SK-N-SH (cell line): ENCODE measurements at regions not wholly inside any gene's neighbourhood (a gene's known extent, or its start where the extent isn't known, plus 50 kb on each side); places are given as distances from the start of the nearest gene placed in this dataset.

ENCODE experiments used
- CTCF ChIA-PET: fragments of 300-600, 350-600 bp; formaldehyde crosslinking; extraction: SDS; loops from one replicate; lab custom pipeline; 2021; lab: Yijun Ruan, JAX
- POLR2A ChIA-PET: fragments of 350-600 bp; sonication (Branson Sonifier 250); formaldehyde crosslinking; extraction: SDS; loops from one replicate; lab custom pipeline; 2020; ENCODE audit warnings: antibody characterized with exemption, inconsistent platforms; lab: Yijun Ruan, JAX
- DNase-seq: peaks from one replicate; pipeline ENCODE4 v3.0.0; 2012
- H2AFZ ChIP-seq: fragments of 200-600 bp; sonication (generic); 2 replicates; pipeline ENCODE4 v1.8.1; 2016; ENCODE audit warnings: antibody characterized with exemption, mild to moderate bottlenecking, low read depth
- H3F3A ChIP-seq: fragments of 200-600 bp; sonication (generic); replicated peaks from 2 replicates; pipeline ENCODE3; 2016; ENCODE audit warnings: antibody characterized with exemption, mild to moderate bottlenecking; ENCODE audit not compliant: insufficient read depth
- H3K27ac ChIP-seq, 2 experiments: fragments of 200-500 bp in 1 of 2; fragments of 200-600 bp in 1 of 2; sonication (Bioruptor generic) in 1 of 2; sonication (generic), shearing (Covaris generic) in 1 of 2; 2 replicates each; pipeline versions ENCODE4 v1.5.1 to v1.6.1; 2014 to 2016; ENCODE audit warnings: low read depth in 2 of 2, inconsistent platforms in 1 of 2, low read length in 1 of 2, mild to moderate bottlenecking in 1 of 2, mixed read lengths in 1 of 2
- H3K27me3 ChIP-seq: fragments of 200-600 bp; sonication (generic), shearing (Covaris generic); 2 replicates; pipeline ENCODE4 v1.6.1; 2016; ENCODE audit warnings: mixed run types; ENCODE audit not compliant: insufficient read depth
- H3K36me3 ChIP-seq, 2 experiments: fragments of 200-500 bp in 1 of 2; fragments of 200-600 bp in 1 of 2; sonication (Bioruptor generic) in 1 of 2; sonication (generic) in 1 of 2; replicated peaks in 1 of 2; 2 replicates each; pipeline versions ENCODE3 to v1.5.1; 2014 to 2016; ENCODE audit warnings: low read length in 1 of 2, mild to moderate bottlenecking in 1 of 2; ENCODE audit not compliant: insufficient read depth in 2 of 2, control insufficient read depth in 1 of 2
- H3K4me1 ChIP-seq, 2 experiments: fragments of 200-500 bp in 1 of 2; fragments of 200-600 bp in 1 of 2; sonication (Bioruptor generic) in 1 of 2; sonication (generic), shearing (Covaris generic) in 1 of 2; 2 replicates each; pipeline versions ENCODE4 v1.5.1 to v1.6.1; 2014 to 2016; ENCODE audit warnings: low read depth in 1 of 2, low read length in 1 of 2, mixed run types in 1 of 2; ENCODE audit not compliant: insufficient read depth in 2 of 2, control insufficient read depth in 1 of 2
- H3K4me2 ChIP-seq: fragments of 200-600 bp; sonication (generic), shearing (Covaris generic); 2 replicates; pipeline ENCODE4 v1.6.1; 2017; ENCODE audit warnings: mixed run types
- H3K4me3 ChIP-seq, 2 experiments: fragments of 200-500 bp in 1 of 2; fragments of 200-600 bp in 1 of 2; sonication (Bioruptor generic) in 1 of 2; sonication (generic), shearing (Covaris generic) in 1 of 2; 2 replicates each; pipeline versions ENCODE4 v1.5.1 to v1.8.1; 2014 to 2016; ENCODE audit warnings: low read depth in 2 of 2, inconsistent platforms in 1 of 2, low read length in 1 of 2, mild to moderate bottlenecking in 1 of 2, mixed read lengths in 1 of 2, moderate library complexity in 1 of 2
- H3K79me2 ChIP-seq: fragments of 200-600 bp; sonication (generic); 2 replicates; pipeline ENCODE4 v1.8.1; 2017; ENCODE audit warnings: mild to moderate bottlenecking; ENCODE audit not compliant: insufficient read depth
- H3K9ac ChIP-seq: fragments of 200-600 bp; sonication (generic); 2 replicates; pipeline ENCODE4 v1.6.1; 2017; ENCODE audit warnings: mixed run types
- H3K9me2 ChIP-seq: fragments of 200-600 bp; sonication (generic); 2 replicates; pipeline ENCODE4 v1.6.1; 2017; ENCODE audit warnings: mixed run types
- H3K9me3 ChIP-seq: fragments of 200-600 bp; sonication (generic); 2 replicates; pipeline ENCODE4 v1.6.1; 2017; ENCODE audit warnings: mixed run types, mild to moderate bottlenecking, moderate library complexity
- H4K20me1 ChIP-seq: fragments of 200-600 bp; sonication (generic); 2 replicates; pipeline ENCODE4 v1.6.1; 2017; ENCODE audit warnings: mild to moderate bottlenecking, mixed run types; ENCODE audit not compliant: insufficient read depth
- CHD2 ChIP-seq: fragments of 150-350 bp; IDR thresholded peaks from 2 replicates; pipeline ENCODE4 v1.6.1; 2018; ENCODE audit warnings: low read length; ENCODE audit not compliant: partially characterized antibody
- EP300 ChIP-seq, 2 experiments: IDR thresholded peaks; 2 replicates each; pipeline versions ENCODE4 v1.4.0 to v1.6.1; 2012; ENCODE audit warnings: borderline replicate concordance in 1 of 2, low read depth in 1 of 2, low read length in 1 of 2
- EZH2phosphoT487 ChIP-seq: fragments of 200-600 bp; sonication (generic); IDR thresholded peaks from 2 replicates; pipeline ENCODE4 v1.6.1; 2017; ENCODE audit warnings: low read depth, mixed run types, mild to moderate bottlenecking, antibody characterized with exemption, moderate library complexity, borderline replicate concordance
- FOSL2 ChIP-seq: IDR thresholded peaks from 2 replicates; pipeline ENCODE4 v1.4.0; 2012; ENCODE audit warnings: low read depth, mild to moderate bottlenecking, moderate library complexity, borderline replicate concordance
- FOXJ3 ChIP-seq: sonication (generic); formaldehyde crosslinking; IDR thresholded peaks from 2 replicates; pipeline ENCODE4 v1.5.1; 2020; ENCODE audit warnings: mild to moderate bottlenecking, missing genetic modification reagents
- GABPA ChIP-seq: IDR thresholded peaks from 2 replicates; pipeline ENCODE4 v1.4.0; 2012; ENCODE audit warnings: low read depth, mild to moderate bottlenecking
- GATA2 ChIP-seq: sonication (generic); formaldehyde crosslinking; IDR thresholded peaks from 2 replicates; pipeline ENCODE4 v1.5.0; 2020; ENCODE audit warnings: mild to moderate bottlenecking, missing genetic modification reagents
- MXI1 ChIP-seq: IDR thresholded peaks from 2 replicates; pipeline ENCODE4 v1.6.1; 2012; ENCODE audit warnings: mild to moderate bottlenecking, low read depth, low read length, improper control_type of control experiment
- POLR2AphosphoS5 ChIP-seq: IDR thresholded peaks from 2 replicates; pipeline ENCODE4 v1.6.1; 2012; ENCODE audit warnings: low read depth, low read length
- RFX5 ChIP-seq: IDR thresholded peaks from 2 replicates; pipeline ENCODE4 v1.6.1; 2012; ENCODE audit warnings: mild to moderate bottlenecking, improper control_type of control experiment, low read length
- RXRA ChIP-seq: IDR thresholded peaks from 2 replicates; pipeline ENCODE4 v1.4.0; 2012; ENCODE audit warnings: low read depth, mild to moderate bottlenecking, borderline replicate concordance
- SIN3A ChIP-seq: IDR thresholded peaks from 2 replicates; pipeline ENCODE4 v1.6.1; 2012; ENCODE audit warnings: low read depth, mild to moderate bottlenecking, low read length, moderate library complexity, borderline replicate concordance
- SMC3 ChIP-seq: IDR thresholded peaks from 2 replicates; pipeline ENCODE4 v1.6.1; 2012; ENCODE audit warnings: low read depth, low read length, improper control_type of control experiment
- TAF1 ChIP-seq: IDR thresholded peaks from 2 replicates; pipeline ENCODE4 v1.6.1; 2012; ENCODE audit warnings: low read depth, mild to moderate bottlenecking, low read length, moderate library complexity, borderline replicate concordance
- TCF12 ChIP-seq: IDR thresholded peaks from 2 replicates; pipeline ENCODE4 v1.4.0; 2012
- YY1 ChIP-seq: IDR thresholded peaks from 2 replicates; pipeline ENCODE4 v1.4.0; 2012; ENCODE audit warnings: low read depth, mild to moderate bottlenecking
- whole genome bisulfite sequencing: methylation state at CpG from one replicate; pipeline ENCODE4 v1.1.6; 2017; ENCODE audit warnings: low lambda C conversion rate; 5-methylcytosine and 5-hydroxymethylcytosine counted together
- TF ChIP-seq, protein P1 (sequence below): fragments of 200-600 bp; sonication (generic); IDR thresholded peaks from 2 replicates; pipeline ENCODE4 v1.6.1; 2017; ENCODE audit warnings: antibody characterized with exemption, mild to moderate bottlenecking, moderate library complexity
- TF ChIP-seq, protein P2 (sequence below): IDR thresholded peaks from 2 replicates; pipeline ENCODE4; 2012
- TF ChIP-seq, protein P3 (sequence below): IDR thresholded peaks from 2 replicates; pipeline ENCODE4 v1.4.0; 2012; ENCODE audit warnings: low read depth, borderline replicate concordance

DNA sequence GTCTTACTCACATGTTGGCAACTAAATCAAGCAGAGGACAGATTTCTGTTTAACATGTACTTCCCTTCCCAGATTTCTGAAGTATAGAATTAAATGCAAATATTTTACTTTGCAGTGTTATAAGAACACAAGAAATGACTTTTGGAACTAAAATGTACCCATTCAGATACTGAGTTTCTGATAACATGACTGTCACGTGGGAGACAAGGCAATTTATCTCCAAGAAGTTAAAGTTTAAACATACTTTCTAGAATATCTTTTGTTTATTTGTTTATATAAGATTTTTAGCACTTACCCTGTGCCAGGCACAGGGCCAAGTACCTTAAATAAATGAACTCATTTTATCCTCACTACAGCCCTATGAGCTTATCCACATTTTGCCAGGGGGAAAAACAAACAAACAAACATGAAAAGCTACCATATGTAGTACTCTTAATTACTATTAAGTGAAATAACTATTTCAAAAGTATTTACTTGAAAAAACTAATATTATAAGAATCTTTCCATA lies 807.1 kb upstream of the KCND2 start:
- Histone ChIP-seq H3K9me3 (no peaks in the 10 kb centered on the region), H3K27me3 (no peaks in the 10 kb centered on the region; the same call in 1 of the 2 replicates), H3K4me1 (no peaks in the 10 kb centered on the region), H3K27ac (no peak overlapping the region), H3K79me2 (no peaks in the 10 kb centered on the region), H3K9ac (no peak overlapping the region), H3K4me2 (no peak overlapping the region), H4K20me1 (no peaks in the 10 kb centered on the region), H3F3A (no peaks in the 10 kb centered on the region), H3K9me2 (no peaks in the 10 kb centered on the region), H2AFZ (no peak overlapping the region), H3K36me3 (no peaks in the 10 kb centered on the region), H3K4me3 (no peak overlapping the region)
- TF ChIP-seq, protein P1, sequence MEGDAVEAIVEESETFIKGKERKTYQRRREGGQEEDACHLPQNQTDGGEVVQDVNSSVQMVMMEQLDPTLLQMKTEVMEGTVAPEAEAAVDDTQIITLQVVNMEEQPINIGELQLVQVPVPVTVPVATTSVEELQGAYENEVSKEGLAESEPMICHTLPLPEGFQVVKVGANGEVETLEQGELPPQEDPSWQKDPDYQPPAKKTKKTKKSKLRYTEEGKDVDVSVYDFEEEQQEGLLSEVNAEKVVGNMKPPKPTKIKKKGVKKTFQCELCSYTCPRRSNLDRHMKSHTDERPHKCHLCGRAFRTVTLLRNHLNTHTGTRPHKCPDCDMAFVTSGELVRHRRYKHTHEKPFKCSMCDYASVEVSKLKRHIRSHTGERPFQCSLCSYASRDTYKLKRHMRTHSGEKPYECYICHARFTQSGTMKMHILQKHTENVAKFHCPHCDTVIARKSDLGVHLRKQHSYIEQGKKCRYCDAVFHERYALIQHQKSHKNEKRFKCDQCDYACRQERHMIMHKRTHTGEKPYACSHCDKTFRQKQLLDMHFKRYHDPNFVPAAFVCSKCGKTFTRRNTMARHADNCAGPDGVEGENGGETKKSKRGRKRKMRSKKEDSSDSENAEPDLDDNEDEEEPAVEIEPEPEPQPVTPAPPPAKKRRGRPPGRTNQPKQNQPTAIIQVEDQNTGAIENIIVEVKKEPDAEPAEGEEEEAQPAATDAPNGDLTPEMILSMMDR: no peak
- no peak for TF ChIP-seq GATA2
- TF ChIP-seq GABPA: no peak
- no peak for TF ChIP-seq RXRA
- no peak for TF ChIP-seq EZH2phosphoT487
- no peak for TF ChIP-seq POLR2AphosphoS5
- no peak for TF ChIP-seq FOSL2
- TF ChIP-seq, protein P2, sequence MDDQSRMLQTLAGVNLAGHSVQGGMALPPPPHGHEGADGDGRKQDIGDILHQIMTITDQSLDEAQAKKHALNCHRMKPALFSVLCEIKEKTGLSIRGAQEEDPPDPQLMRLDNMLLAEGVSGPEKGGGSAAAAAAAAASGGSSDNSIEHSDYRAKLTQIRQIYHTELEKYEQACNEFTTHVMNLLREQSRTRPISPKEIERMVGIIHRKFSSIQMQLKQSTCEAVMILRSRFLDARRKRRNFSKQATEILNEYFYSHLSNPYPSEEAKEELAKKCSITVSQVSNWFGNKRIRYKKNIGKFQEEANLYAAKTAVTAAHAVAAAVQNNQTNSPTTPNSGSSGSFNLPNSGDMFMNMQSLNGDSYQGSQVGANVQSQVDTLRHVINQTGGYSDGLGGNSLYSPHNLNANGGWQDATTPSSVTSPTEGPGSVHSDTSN: no peak
- TF ChIP-seq EP300 (IDR thresholded peaks at IDR 0.05; ENCODE audit: borderline replicate concordance in 1 of 2, low read depth in 1 of 2, low read length in 1 of 2): no peak
- no peak for TF ChIP-seq RFX5
- no peak for TF ChIP-seq MXI1
- TF ChIP-seq YY1: no peak
- no peak for TF ChIP-seq SIN3A
- TF ChIP-seq TAF1: no peak
- TF ChIP-seq TCF12: no peak
- no peak for TF ChIP-seq CHD2
- TF ChIP-seq SMC3: no peak
- TF ChIP-seq, protein P3, sequence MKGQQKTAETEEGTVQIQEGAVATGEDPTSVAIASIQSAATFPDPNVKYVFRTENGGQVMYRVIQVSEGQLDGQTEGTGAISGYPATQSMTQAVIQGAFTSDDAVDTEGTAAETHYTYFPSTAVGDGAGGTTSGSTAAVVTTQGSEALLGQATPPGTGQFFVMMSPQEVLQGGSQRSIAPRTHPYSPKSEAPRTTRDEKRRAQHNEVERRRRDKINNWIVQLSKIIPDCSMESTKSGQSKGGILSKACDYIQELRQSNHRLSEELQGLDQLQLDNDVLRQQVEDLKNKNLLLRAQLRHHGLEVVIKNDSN: no peak
- TF ChIP-seq FOXJ3: no peak
- 2% methylated on average over 1 of the region's 1 CpG for WGBS
- POLR2A ChIA-PET: no interaction called here
- no peak for DNase-seq
- CTCF ChIA-PET: no interaction called here
